Stomach (tissue), 4 donors: ENCODE measurements at regions not wholly inside any gene's neighbourhood (a gene's known extent, or its start where the extent isn't known, plus 50 kb on each side); places are given as distances from the start of the nearest gene placed in this dataset.

Experiments
- CTCF ChIP-seq, 7 experiments: fragments of 450-650 bp in 4 of 7; fragments of 200-600 bp in 3 of 7; sonication (generic) in 3 of 7; IDR thresholded peaks; one replicate each; pipeline ENCODE4 v1.5.1; 2016 to 2019; ENCODE audit warnings: antibody characterized with exemption in 7 of 7, control low read depth in 2 of 7, mild to moderate bottlenecking in 1 of 7
- EP300 ChIP-seq: sonication (generic); formaldehyde crosslinking; IDR thresholded peaks from one replicate; pipeline ENCODE4 v1.6.1; 2017; ENCODE audit warnings: antibody characterized with exemption
- POLR2A ChIP-seq, 4 donors: fragments of 450-650 bp; IDR thresholded peaks; one replicate each; pipeline ENCODE4 v1.6.1; 2016; ENCODE audit warnings: antibody characterized with exemption in 4 of 4, control low read depth in 2 of 4, mild to moderate bottlenecking in 1 of 4, moderate library complexity in 1 of 4
- POLR2AphosphoS5 ChIP-seq, 3 donors: sonication (generic); formaldehyde crosslinking; IDR thresholded peaks; one replicate each; pipeline ENCODE4 v1.6.1; 2016; ENCODE audit warnings: antibody characterized with exemption in 3 of 3

DNA sequence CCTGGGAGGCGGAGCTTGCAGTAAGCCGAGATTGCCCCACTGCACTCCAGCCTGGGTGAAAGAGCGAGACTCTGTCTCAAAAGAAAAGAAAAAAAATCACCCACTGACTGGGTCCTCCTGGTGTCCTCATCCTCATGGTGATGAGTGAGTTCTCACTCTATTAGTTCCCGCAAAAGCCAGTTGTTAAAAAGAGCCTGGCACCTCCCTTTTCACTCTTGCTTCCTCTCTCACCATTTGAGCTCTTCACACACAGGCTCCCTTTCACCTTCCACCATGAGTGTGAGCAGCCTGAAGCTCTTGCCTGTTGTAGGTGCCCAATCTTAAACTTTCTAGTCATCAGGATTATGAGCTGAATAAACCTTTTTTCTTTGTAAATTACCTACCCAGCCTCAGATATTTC lies 176.4 kb downstream of the SLC38A4 start:
- no peak for TF ChIP-seq CTCF (IDR thresholded peaks at IDR 0.05)
- TF ChIP-seq EP300: no peak
- TF ChIP-seq POLR2A (IDR thresholded peaks at IDR 0.05): no peak
- TF ChIP-seq POLR2AphosphoS5 (IDR thresholded peaks at IDR 0.05): no peak
